ENCODE measurements at regions not wholly inside any gene's neighbourhood (a gene's known extent, or its start where the extent isn't known, plus 50 kb on each side); places are given as distances from the start of the nearest gene placed in this dataset.

DNA sequence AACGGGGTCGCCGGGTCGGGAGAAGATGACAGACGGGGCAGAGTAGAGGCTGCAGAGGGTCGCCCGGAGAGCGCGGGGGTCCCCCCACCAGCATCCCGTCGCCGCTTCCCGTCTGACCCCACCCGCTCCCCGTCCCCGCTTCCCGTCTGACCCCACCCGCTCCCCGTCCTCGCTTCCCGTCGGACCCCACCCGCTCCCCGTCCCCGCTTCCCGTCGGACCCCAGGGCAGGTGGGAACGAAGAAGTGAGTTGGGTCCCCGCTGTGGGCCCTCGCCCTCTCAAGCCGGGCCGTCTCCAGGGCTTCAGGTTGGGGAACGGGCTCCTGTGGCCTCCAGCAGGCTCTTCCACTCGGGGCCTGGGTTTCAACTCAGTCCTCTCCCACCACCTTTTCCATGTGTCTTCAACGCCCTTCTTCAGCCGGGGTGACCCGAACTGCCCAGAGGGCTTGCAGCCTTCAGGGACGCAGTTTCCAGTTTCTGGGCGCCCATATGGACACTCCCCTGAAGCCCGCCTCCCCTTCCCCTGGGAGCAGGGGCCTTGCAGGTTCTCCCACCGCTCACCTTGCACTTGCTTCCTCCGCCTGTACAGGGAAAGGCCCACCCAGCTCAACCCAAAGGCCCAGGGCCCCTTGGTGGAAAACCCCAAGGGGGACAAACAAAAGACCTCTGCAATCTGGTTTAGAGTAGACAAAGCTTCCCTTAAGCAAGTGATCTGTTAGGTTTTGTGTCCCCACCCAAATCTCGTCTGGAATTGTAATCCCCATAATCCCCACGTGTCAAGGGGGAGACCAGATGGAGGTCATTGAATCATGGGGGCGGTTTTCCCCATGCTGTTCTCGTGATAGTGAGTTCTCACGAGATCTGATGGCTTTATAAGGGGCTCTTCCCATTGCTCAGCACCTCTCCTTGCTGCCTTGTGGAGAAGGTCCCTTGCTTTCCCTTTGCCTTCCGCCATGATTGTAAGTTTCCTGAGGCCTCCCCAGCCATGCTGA, 66.5 kb downstream of the TNFAIP2 start:
- BruUV-seq (replicated peaks) = no TSS peak
- TF ChIP-seq, protein P1, sequence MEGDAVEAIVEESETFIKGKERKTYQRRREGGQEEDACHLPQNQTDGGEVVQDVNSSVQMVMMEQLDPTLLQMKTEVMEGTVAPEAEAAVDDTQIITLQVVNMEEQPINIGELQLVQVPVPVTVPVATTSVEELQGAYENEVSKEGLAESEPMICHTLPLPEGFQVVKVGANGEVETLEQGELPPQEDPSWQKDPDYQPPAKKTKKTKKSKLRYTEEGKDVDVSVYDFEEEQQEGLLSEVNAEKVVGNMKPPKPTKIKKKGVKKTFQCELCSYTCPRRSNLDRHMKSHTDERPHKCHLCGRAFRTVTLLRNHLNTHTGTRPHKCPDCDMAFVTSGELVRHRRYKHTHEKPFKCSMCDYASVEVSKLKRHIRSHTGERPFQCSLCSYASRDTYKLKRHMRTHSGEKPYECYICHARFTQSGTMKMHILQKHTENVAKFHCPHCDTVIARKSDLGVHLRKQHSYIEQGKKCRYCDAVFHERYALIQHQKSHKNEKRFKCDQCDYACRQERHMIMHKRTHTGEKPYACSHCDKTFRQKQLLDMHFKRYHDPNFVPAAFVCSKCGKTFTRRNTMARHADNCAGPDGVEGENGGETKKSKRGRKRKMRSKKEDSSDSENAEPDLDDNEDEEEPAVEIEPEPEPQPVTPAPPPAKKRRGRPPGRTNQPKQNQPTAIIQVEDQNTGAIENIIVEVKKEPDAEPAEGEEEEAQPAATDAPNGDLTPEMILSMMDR (conservative IDR thresholded peaks at IDR 0.05; ENCODE audit: low read depth, low read length) = no peak
- TF ChIP-seq EZH2phosphoT487 (IDR thresholded peaks at IDR 0.05; ENCODE audit: borderline replicate concordance, low read length) = no peak
- no peak for TF ChIP-seq EZH2 (IDR thresholded peaks at IDR 0.05; ENCODE audit: low read length, unreplicated experiment)
- DNase-seq (no peak), ATAC-seq (no peak)
- Histone ChIP-seq H2AFZ (ENCODE audit: low read length) (no peak overlapping the region), H3K4me3 (ENCODE audit: low read length) (no peak overlapping the region), H3K9ac (ENCODE audit: low read length) (no peak overlapping the region), H3F3A (ENCODE audit: low read length, unreplicated experiment) (no peaks in the 10 kb centered on the region), H3K27ac (ENCODE audit: low read length) (no peak overlapping the region), H3K9me2 (replicated peaks; ENCODE audit: low read length) (no peaks in the 10 kb centered on the region), H4K20me1 (ENCODE audit: low read length) (no peaks in the 10 kb centered on the region), H3K4me2 (ENCODE audit: low read length) (no peak overlapping the region), H3K4me1 (ENCODE audit: insufficient read depth, low read length) (peaks cover 4% of the 10 kb centered on the region; the same call in 1 of the 2 replicates), H3K79me2 (ENCODE audit: low read length) (no peaks in the 10 kb centered on the region), H3K36me3 (ENCODE audit: low read depth, low read length) (no peaks in the 10 kb centered on the region), H3K9me3 (ENCODE audit: low read length) (no peaks in the 10 kb centered on the region), H3K27me3 (ENCODE audit: low read length) (no peaks in the 10 kb centered on the region)
- ChIA-PET CTCF (no interaction called here), POLR2A (ENCODE audit: unreplicated experiment) (no interaction called here)
- intact Hi-C loops (cut with micrococcal nuclease) = loop anchor here (5.0 kb wide), 2 partner anchors 47 to 103 kb away; no protein-coding TSS in a partner anchor

DNA sequence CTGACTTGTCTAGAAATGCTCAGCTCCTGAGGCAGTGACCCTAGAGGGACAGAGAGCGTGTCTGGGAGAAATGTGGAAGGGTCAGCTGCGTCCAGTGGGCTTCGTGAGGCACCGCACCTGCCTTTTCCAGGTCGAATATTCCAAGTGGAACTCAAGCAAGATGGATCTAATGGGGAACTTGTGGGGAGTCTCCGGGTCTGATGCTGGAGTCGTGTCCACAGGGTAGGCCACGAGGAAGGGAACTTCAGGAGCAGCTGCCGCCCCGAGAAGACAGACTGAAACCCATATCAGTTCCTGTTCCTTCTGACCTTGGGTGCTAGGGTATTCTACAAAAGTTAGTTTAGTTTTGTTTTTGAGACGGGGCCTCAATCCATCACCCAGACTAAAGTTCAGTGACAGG, 67.5 kb downstream of the TNFAIP2 start:
- no TSS peak for BruUV-seq (replicated peaks)
- CTCF ChIA-PET = no interaction called here
- no peaks in the 10 kb centered on the region for H3K36me3 ChIP-seq (ENCODE audit: low read depth, low read length)

More for the DNA sequence above, 67.5 kb downstream of the TNFAIP2 start:
- TF ChIP-seq, protein P1 (conservative IDR thresholded peaks at IDR 0.05; ENCODE audit: low read depth, low read length) = no peak
- TF ChIP-seq EZH2phosphoT487 (IDR thresholded peaks at IDR 0.05; ENCODE audit: borderline replicate concordance, low read length) = no peak
- no peak for TF ChIP-seq EZH2 (IDR thresholded peaks at IDR 0.05; ENCODE audit: low read length, unreplicated experiment)
- no peaks in the 10 kb centered on the region for H4K20me1 ChIP-seq (ENCODE audit: low read length)
- no peak overlapping the region for H2AFZ ChIP-seq (ENCODE audit: low read length)
- H3K4me2 ChIP-seq (ENCODE audit: low read length) = no peak overlapping the region
- DNase-seq (no peak), ATAC-seq (no peak)
- no peaks in the 10 kb centered on the region for H3K9me3 ChIP-seq (ENCODE audit: low read length)
- H3K79me2 ChIP-seq (ENCODE audit: low read length) = no peaks in the 10 kb centered on the region
- peaks cover 4% of the 10 kb centered on the region; the same call in 1 of the 2 replicates for H3K4me1 ChIP-seq (ENCODE audit: insufficient read depth, low read length)
- no peak overlapping the region for H3K4me3 ChIP-seq (ENCODE audit: low read length)
- no peaks in the 10 kb centered on the region for H3F3A ChIP-seq (ENCODE audit: low read length, unreplicated experiment)
- no peaks in the 10 kb centered on the region for H3K9me2 ChIP-seq (replicated peaks; ENCODE audit: low read length)
- POLR2A ChIA-PET (ENCODE audit: unreplicated experiment) = no interaction called here
- no peak overlapping the region for H3K9ac ChIP-seq (ENCODE audit: low read length)
- no peak overlapping the region for H3K27ac ChIP-seq (ENCODE audit: low read length)
- H3K27me3 ChIP-seq (ENCODE audit: low read length) = no peaks in the 10 kb centered on the region
- intact Hi-C loops (cut with micrococcal nuclease) = no loop called here

Measured in PC-3 (cell line).